ENCODE measurements at regions not wholly inside any gene's neighbourhood (a gene's known extent, or its start where the extent isn't known, plus 50 kb on each side); places are given as distances from the start of the nearest gene placed in this dataset.

DNA sequence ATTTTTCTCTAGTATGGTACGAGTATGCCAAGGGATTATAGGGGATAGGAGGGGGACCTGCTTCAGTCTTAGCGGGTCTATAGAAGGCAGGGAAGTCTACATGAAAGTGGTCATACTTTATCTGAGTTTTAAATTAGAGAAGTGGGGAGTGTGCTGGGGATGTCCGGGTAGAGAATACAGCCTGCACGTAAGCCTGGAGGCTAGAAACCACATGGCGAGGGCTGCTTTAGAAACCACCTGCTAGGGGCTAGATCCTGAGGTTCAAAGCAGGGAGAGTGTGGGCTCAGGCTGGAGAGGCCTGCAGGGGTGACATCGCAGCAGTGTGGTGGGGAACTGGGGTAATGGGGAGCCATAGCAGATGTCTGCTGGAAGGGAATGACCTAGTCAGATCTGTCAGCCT lies 85.2 kb downstream of the VEGFA start:
- H3K9ac ChIP-seq (ENCODE audit: low read depth in 1 of 2, low read length in 2 of 2): no peak overlapping the region
- H3K27me3 ChIP-seq (ENCODE audit: control insufficient read depth in 1 of 2, insufficient read depth in 2 of 2, low read length in 2 of 2): no peaks in the 10 kb centered on the region
- H3K27ac ChIP-seq (ENCODE audit: low read depth, low read length): no peak overlapping the region
- no peak overlapping the region for H3K4me3 ChIP-seq (ENCODE audit: low read depth in 1 of 2, low read length in 2 of 2)
- no peaks in the 10 kb centered on the region for H3K36me3 ChIP-seq (ENCODE audit: control insufficient read depth in 1 of 2, insufficient read depth in 2 of 2, low read length in 2 of 2)
- H3K9me3 ChIP-seq (ENCODE audit: control insufficient read depth in 1 of 2, low read length in 2 of 2): no peaks in the 10 kb centered on the region
- peaks cover 5 to 19% of the 10 kb centered on the region in 2 donors for H3K4me1 ChIP-seq (ENCODE audit: control insufficient read depth in 1 of 2, insufficient read depth in 2 of 2, low read length in 2 of 2)

- H3K9me3 ChIP-seq (ENCODE audit: control insufficient read depth in 1 of 2, low read length in 2 of 2): no peaks in the 10 kb centered on the region
- peaks cover 5 to 19% of the 10 kb centered on the region in 2 donors for H3K4me1 ChIP-seq (ENCODE audit: control insufficient read depth in 1 of 2, insufficient read depth in 2 of 2, low read length in 2 of 2)
- no peak overlapping the region for H3K4me3 ChIP-seq (ENCODE audit: low read depth in 1 of 2, low read length in 2 of 2)
- H3K27ac ChIP-seq (ENCODE audit: low read depth, low read length): no peak overlapping the region
- no peak overlapping the region for H3K9ac ChIP-seq (ENCODE audit: low read depth in 1 of 2, low read length in 2 of 2)
- H3K27me3 ChIP-seq (ENCODE audit: control insufficient read depth in 1 of 2, insufficient read depth in 2 of 2, low read length in 2 of 2): no peaks in the 10 kb centered on the region
- no peaks in the 10 kb centered on the region for H3K36me3 ChIP-seq (ENCODE audit: control insufficient read depth in 1 of 2, insufficient read depth in 2 of 2, low read length in 2 of 2)
These were observed 83.1 kb downstream of the VEGFA start for GRCh38 chr6:43853066-43853650.

- peaks cover 5 to 19% of the 10 kb centered on the region in 2 donors for H3K4me1 ChIP-seq (ENCODE audit: control insufficient read depth in 1 of 2, insufficient read depth in 2 of 2, low read length in 2 of 2)
- no peaks in the 10 kb centered on the region for H3K27me3 ChIP-seq (ENCODE audit: control insufficient read depth in 1 of 2, insufficient read depth in 2 of 2, low read length in 2 of 2)
- no peaks in the 10 kb centered on the region for H3K36me3 ChIP-seq (ENCODE audit: control insufficient read depth in 1 of 2, insufficient read depth in 2 of 2, low read length in 2 of 2)
- no peak overlapping the region for H3K27ac ChIP-seq (ENCODE audit: low read depth, low read length)
- no peak overlapping the region for H3K4me3 ChIP-seq (ENCODE audit: low read depth in 1 of 2, low read length in 2 of 2)
- H3K9me3 ChIP-seq (ENCODE audit: control insufficient read depth in 1 of 2, low read length in 2 of 2): no peaks in the 10 kb centered on the region
- no peak overlapping the region for H3K9ac ChIP-seq (ENCODE audit: low read depth in 1 of 2, low read length in 2 of 2)
These were observed 82.4 kb downstream of the VEGFA start for GRCh38 chr6:43852350-43852864.

DNA sequence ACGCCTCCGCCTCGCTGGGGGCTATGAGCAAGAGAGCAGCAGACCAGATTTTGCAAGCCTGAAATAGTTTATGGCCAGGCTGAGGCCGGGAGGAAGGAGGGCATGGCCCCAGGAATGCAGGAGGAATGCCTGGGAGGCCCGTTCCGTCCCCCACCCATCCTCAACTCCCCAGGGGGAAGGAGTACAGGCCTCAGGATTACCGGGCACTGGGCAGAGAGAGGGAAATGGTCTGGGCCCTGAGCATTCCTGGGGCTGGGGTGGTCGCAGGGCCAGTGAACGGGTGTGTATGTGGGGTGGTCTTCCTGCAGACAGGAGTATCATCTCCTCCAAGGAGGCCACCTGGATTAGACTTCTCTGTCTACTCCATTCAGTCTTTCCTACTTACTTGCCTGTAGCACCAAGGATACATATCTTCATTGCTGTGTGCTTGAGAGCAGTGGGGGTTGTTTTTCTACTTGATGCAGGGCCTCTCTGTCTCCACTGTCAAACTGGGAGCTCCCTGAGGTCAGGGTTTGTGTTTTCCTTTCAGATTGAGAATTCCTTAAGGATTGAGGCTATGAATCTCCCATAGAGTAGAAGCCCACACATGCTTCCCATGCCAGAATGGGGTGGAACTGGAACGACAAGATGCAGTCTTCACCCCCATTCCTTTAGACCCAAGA lies 81.3 kb downstream of the VEGFA start:
- Histone ChIP-seq H3K9ac (ENCODE audit: low read depth in 1 of 2, low read length in 2 of 2) (no peak overlapping the region), H3K9me3 (ENCODE audit: control insufficient read depth in 1 of 2, low read length in 2 of 2) (no peaks in the 10 kb centered on the region), H3K27me3 (ENCODE audit: control insufficient read depth in 1 of 2, insufficient read depth in 2 of 2, low read length in 2 of 2) (no peaks in the 10 kb centered on the region), H3K27ac (ENCODE audit: low read depth, low read length) (no peak overlapping the region), H3K4me3 (ENCODE audit: low read depth in 1 of 2, low read length in 2 of 2) (no peak overlapping the region), H3K36me3 (ENCODE audit: control insufficient read depth in 1 of 2, insufficient read depth in 2 of 2, low read length in 2 of 2) (no peaks in the 10 kb centered on the region), H3K4me1 (ENCODE audit: control insufficient read depth in 1 of 2, insufficient read depth in 2 of 2, low read length in 2 of 2) (peaks cover 5 to 19% of the 10 kb centered on the region in 2 donors)

GRCh38 chr6:43850314-43851203 lies 80.5 kb downstream of the VEGFA start:
- H3K9ac ChIP-seq (ENCODE audit: low read depth in 1 of 2, low read length in 2 of 2): no peak overlapping the region
- no peak overlapping the region for H3K27ac ChIP-seq (ENCODE audit: low read depth, low read length)
- H3K4me1 ChIP-seq (ENCODE audit: control insufficient read depth in 1 of 2, insufficient read depth in 2 of 2, low read length in 2 of 2): peaks cover 5 to 19% of the 10 kb centered on the region in 2 donors
- no peak overlapping the region for H3K4me3 ChIP-seq (ENCODE audit: low read depth in 1 of 2, low read length in 2 of 2)
- no peaks in the 10 kb centered on the region for H3K9me3 ChIP-seq (ENCODE audit: control insufficient read depth in 1 of 2, low read length in 2 of 2)
- H3K27me3 ChIP-seq (ENCODE audit: control insufficient read depth in 1 of 2, insufficient read depth in 2 of 2, low read length in 2 of 2): no peaks in the 10 kb centered on the region
- no peaks in the 10 kb centered on the region for H3K36me3 ChIP-seq (ENCODE audit: control insufficient read depth in 1 of 2, insufficient read depth in 2 of 2, low read length in 2 of 2)

DNA sequence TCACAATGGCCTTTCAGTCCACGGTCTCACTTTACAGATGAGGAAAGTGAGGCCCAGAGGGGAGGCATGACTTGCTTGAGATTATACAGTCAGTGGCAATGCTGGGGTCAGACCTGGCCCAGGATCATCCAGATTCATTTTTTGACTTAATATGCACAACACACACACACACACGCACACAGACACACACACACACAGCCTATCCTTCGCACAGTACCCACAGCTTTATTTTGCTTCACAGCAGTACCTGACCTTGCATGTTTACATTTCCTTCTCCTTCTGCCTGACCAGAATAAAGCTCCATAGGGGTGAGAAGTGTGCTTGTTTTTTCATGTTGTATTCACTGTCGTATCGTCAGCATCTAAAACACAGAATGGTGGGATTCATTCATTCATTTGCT lies 79.8 kb downstream of the VEGFA start:
- Histone ChIP-seq H3K4me1 (ENCODE audit: control insufficient read depth in 1 of 2, insufficient read depth in 2 of 2, low read length in 2 of 2) (peaks cover 5 to 15% of the 10 kb centered on the region in 2 donors), H3K9me3 (ENCODE audit: control insufficient read depth in 1 of 2, low read length in 2 of 2) (no peaks in the 10 kb centered on the region), H3K4me3 (ENCODE audit: low read depth in 1 of 2, low read length in 2 of 2) (no peak overlapping the region), H3K27ac (ENCODE audit: low read depth, low read length) (no peak overlapping the region), H3K9ac (ENCODE audit: low read depth in 1 of 2, low read length in 2 of 2) (no peak overlapping the region), H3K27me3 (ENCODE audit: control insufficient read depth in 1 of 2, insufficient read depth in 2 of 2, low read length in 2 of 2) (no peaks in the 10 kb centered on the region), H3K36me3 (ENCODE audit: control insufficient read depth in 1 of 2, insufficient read depth in 2 of 2, low read length in 2 of 2) (no peaks in the 10 kb centered on the region)

- no peaks in the 10 kb centered on the region for H3K36me3 ChIP-seq (ENCODE audit: control insufficient read depth in 1 of 2, insufficient read depth in 2 of 2, low read length in 2 of 2)
- no peak overlapping the region for H3K27ac ChIP-seq (ENCODE audit: low read depth, low read length)
- H3K4me3 ChIP-seq (ENCODE audit: low read depth in 1 of 2, low read length in 2 of 2): no peak overlapping the region
- no peaks in the 10 kb centered on the region for H3K9me3 ChIP-seq (ENCODE audit: control insufficient read depth in 1 of 2, low read length in 2 of 2)
- no peaks in the 10 kb centered on the region for H3K27me3 ChIP-seq (ENCODE audit: control insufficient read depth in 1 of 2, insufficient read depth in 2 of 2, low read length in 2 of 2)
- H3K4me1 ChIP-seq (ENCODE audit: control insufficient read depth in 1 of 2, insufficient read depth in 2 of 2, low read length in 2 of 2): peaks cover 0 to 7% of the 10 kb centered on the region in 2 donors
- no peak overlapping the region for H3K9ac ChIP-seq (ENCODE audit: low read depth in 1 of 2, low read length in 2 of 2)
These were observed 78.8 kb downstream of the VEGFA start for GRCh38 chr6:43848671-43849391.

- H3K27ac ChIP-seq (ENCODE audit: low read depth, low read length): no peak overlapping the region
- H3K4me3 ChIP-seq (ENCODE audit: low read depth in 1 of 2, low read length in 2 of 2): no peak overlapping the region
- peaks cover 0 to 6% of the 10 kb centered on the region in 2 donors for H3K4me1 ChIP-seq (ENCODE audit: control insufficient read depth in 1 of 2, insufficient read depth in 2 of 2, low read length in 2 of 2)
- no peaks in the 10 kb centered on the region for H3K9me3 ChIP-seq (ENCODE audit: control insufficient read depth in 1 of 2, low read length in 2 of 2)
- no peaks in the 10 kb centered on the region for H3K27me3 ChIP-seq (ENCODE audit: control insufficient read depth in 1 of 2, insufficient read depth in 2 of 2, low read length in 2 of 2)
- no peak overlapping the region for H3K9ac ChIP-seq (ENCODE audit: low read depth in 1 of 2, low read length in 2 of 2)
- no peaks in the 10 kb centered on the region for H3K36me3 ChIP-seq (ENCODE audit: control insufficient read depth in 1 of 2, insufficient read depth in 2 of 2, low read length in 2 of 2)
These were observed 78.0 kb downstream of the VEGFA start for GRCh38 chr6:43847741-43848630.

- H3K9ac ChIP-seq (ENCODE audit: low read depth in 1 of 2, low read length in 2 of 2): no peak overlapping the region
- H3K27me3 ChIP-seq (ENCODE audit: control insufficient read depth in 1 of 2, insufficient read depth in 2 of 2, low read length in 2 of 2): no peaks in the 10 kb centered on the region
- no peaks in the 10 kb centered on the region for H3K36me3 ChIP-seq (ENCODE audit: control insufficient read depth in 1 of 2, insufficient read depth in 2 of 2, low read length in 2 of 2)
- no peak overlapping the region for H3K27ac ChIP-seq (ENCODE audit: low read depth, low read length)
- H3K4me3 ChIP-seq (ENCODE audit: low read depth in 1 of 2, low read length in 2 of 2): no peak overlapping the region
- H3K9me3 ChIP-seq (ENCODE audit: control insufficient read depth in 1 of 2, low read length in 2 of 2): no peaks in the 10 kb centered on the region
- peaks cover 3 to 16% of the 10 kb centered on the region in 2 donors for H3K4me1 ChIP-seq (ENCODE audit: control insufficient read depth in 1 of 2, insufficient read depth in 2 of 2, low read length in 2 of 2)
These were observed 76.5 kb downstream of the VEGFA start for GRCh38 chr6:43846556-43846955.

All from duodenal mucosa (tissue), 2 donors.